Parathyroid adenoma (tissue), 2 donors: ENCODE measurements at regions not wholly inside any gene's neighbourhood (a gene's known extent, or its start where the extent isn't known, plus 50 kb on each side); places are given as distances from the start of the nearest gene placed in this dataset.

ENCODE experiments used
- H2AFZ ChIP-seq: fragments of 300-600 bp; sonication (generic); one replicate; pipeline ENCODE4 v1.7.0; 2017; ENCODE audit warnings: antibody characterized with exemption, mild to moderate bottlenecking
- H3K27ac ChIP-seq: fragments of 300-600 bp; sonication (generic); one replicate; pipeline ENCODE4 v1.7.0; 2017
- H3K27me3 ChIP-seq: fragments of 300-600 bp; sonication (generic); one replicate; pipeline ENCODE4 v1.7.0; 2017; ENCODE audit warnings: low read length; ENCODE audit not compliant: control insufficient read depth, insufficient read depth
- H3K36me3 ChIP-seq: fragments of 300-600 bp; sonication (generic); one replicate; pipeline ENCODE4 v1.7.0; 2017; ENCODE audit warnings: low read length; ENCODE audit not compliant: control insufficient read depth, insufficient read depth
- H3K4me1 ChIP-seq: fragments of 300-600 bp; sonication (generic); one replicate; pipeline ENCODE4 v1.7.0; 2017; ENCODE audit warnings: control low read depth
- H3K4me2 ChIP-seq: fragments of 300-600 bp; sonication (generic); one replicate; pipeline ENCODE4 v1.7.0; 2017; ENCODE audit warnings: low read length
- H3K4me3 ChIP-seq: fragments of 300-600 bp; sonication (generic); one replicate; pipeline ENCODE4 v1.7.0; 2017; ENCODE audit warnings: low read depth, low read length
- H3K79me2 ChIP-seq: fragments of 300-600 bp; sonication (generic); one replicate; pipeline ENCODE4 v1.7.0; 2017; ENCODE audit warnings: control low read depth
- H3K9ac ChIP-seq: fragments of 300-600 bp; sonication (generic); one replicate; pipeline ENCODE4 v1.7.0; 2017; ENCODE audit warnings: mild to moderate bottlenecking
- H3K9me3 ChIP-seq: fragments of 300-600 bp; sonication (generic); one replicate; pipeline ENCODE4 v1.7.0; 2017; ENCODE audit warnings: low read length; ENCODE audit not compliant: control insufficient read depth
- CTCF ChIP-seq: fragments of 300-600 bp; sonication (generic); IDR thresholded peaks from one replicate; pipeline ENCODE4 v1.7.0; 2017; ENCODE audit warnings: antibody characterized with exemption, mild to moderate bottlenecking
- donor health status: primary hyperparathyroidism.

- H3K27me3 ChIP-seq, result no peaks in the 10 kb centered on the region
- H3K36me3 ChIP-seq, result no peaks in the 10 kb centered on the region
- H3K4me3 ChIP-seq, result no peak overlapping the region
- no peaks in the 10 kb centered on the region for H3K9me3 ChIP-seq
- H3K27ac ChIP-seq, result no peak overlapping the region
- no peaks in the 10 kb centered on the region for H3K4me1 ChIP-seq
- H3K9ac ChIP-seq, result no peak overlapping the region
- H2AFZ ChIP-seq, result no peak overlapping the region
- TF ChIP-seq CTCF, result no peak
- H3K79me2 ChIP-seq, result no peaks in the 10 kb centered on the region
- no peak overlapping the region for H3K4me2 ChIP-seq
These were observed 1326.6 kb downstream of the TBC1D22A start for GRCh38 chr22:48088926-48089536.

- H3K27ac ChIP-seq, result no peak overlapping the region
- no peaks in the 10 kb centered on the region for H3K4me1 ChIP-seq
- H3K9me3 ChIP-seq, result no peaks in the 10 kb centered on the region
- H3K79me2 ChIP-seq, result no peaks in the 10 kb centered on the region
- H3K4me2 ChIP-seq, result no peak overlapping the region
- no peaks in the 10 kb centered on the region for H3K27me3 ChIP-seq
- H3K9ac ChIP-seq, result no peak overlapping the region
- no peak overlapping the region for H3K4me3 ChIP-seq
- H2AFZ ChIP-seq, result no peak overlapping the region
- TF ChIP-seq CTCF, result no peak
- H3K36me3 ChIP-seq, result no peaks in the 10 kb centered on the region
These were observed 1325.8 kb downstream of the TBC1D22A start for GRCh38 chr22:48088251-48088650.

GRCh38 chr22:48085901-48086645, 1323.6 kb downstream of the TBC1D22A start:
- Histone ChIP-seq H3K4me1 (no peaks in the 10 kb centered on the region), H3K4me3 (no peak overlapping the region), H2AFZ (no peak overlapping the region), H3K27ac (no peak overlapping the region), H3K4me2 (no peak overlapping the region), H3K9ac (no peak overlapping the region), H3K27me3 (no peaks in the 10 kb centered on the region), H3K79me2 (no peaks in the 10 kb centered on the region), H3K36me3 (no peaks in the 10 kb centered on the region), H3K9me3 (no peaks in the 10 kb centered on the region)
- no peak for TF ChIP-seq CTCF

GRCh38 chr22:48084729-48085050, 1322.2 kb downstream of the TBC1D22A start:
- Histone ChIP-seq H3K27ac (no peak overlapping the region), H3K9me3 (no peaks in the 10 kb centered on the region), H3K79me2 (no peaks in the 10 kb centered on the region), H3K4me2 (no peak overlapping the region), H3K36me3 (no peaks in the 10 kb centered on the region), H2AFZ (no peak overlapping the region), H3K9ac (no peak overlapping the region), H3K4me1 (no peaks in the 10 kb centered on the region), H3K27me3 (no peaks in the 10 kb centered on the region), H3K4me3 (no peak overlapping the region)
- TF ChIP-seq CTCF, result no peak
